K562 (cell line): ENCODE measurements at regions not wholly inside any gene's neighbourhood (a gene's known extent, or its start where the extent isn't known, plus 50 kb on each side); places are given as distances from the start of the nearest gene placed in this dataset.

Experiments
- ATAC-seq: fragments of 200-7000 bp; cut with Tn5 transposase; 3 replicates; pipeline ENCODE4 v1.9.1; 2020; ENCODE audit warnings: moderate library complexity
- BruUV-seq: library from RNA; stranded (reverse); fragments of 400-500 nt; replicated peaks from 2 replicates; lab custom pipeline; 2021; lab: Mats Ljungman, UMichigan
- CTCF ChIA-PET: fragments of 300-600 bp; formaldehyde crosslinking; extraction: SDS; loops from one replicate; lab custom pipeline; 2021; ENCODE audit warnings: low intra/inter-chr PET ratio; lab: Yijun Ruan, JAX
- POLR2A ChIA-PET: fragments of 300-600, 350-650 bp; sonication (Branson Sonifier 250); formaldehyde crosslinking; extraction: SDS; loops from one replicate; lab custom pipeline; 2021; ENCODE audit warnings: antibody characterized with exemption, inconsistent platforms; lab: Yijun Ruan, JAX
- DNase-seq, 4 experiments: peaks; one replicate each; pipeline versions ENCODE4 v3.0.0 to v3.0.0-alpha.2; 2011 to 2018; ENCODE audit warnings: low spot score in 3 of 4, mixed read lengths in 3 of 4; ENCODE audit errors: extremely low read depth in 1 of 4
- FAIRE-seq: peaks from 2 replicates; lab custom pipeline; 2011; peaks lifted over from hg19 to GRCh38; lab: Jason Lieb, UNC
- H2AFZ ChIP-seq: 2 replicates; pipeline ENCODE4 v1.6.0; 2011; ENCODE audit warnings: low read depth, low read length, control low read depth, inconsistent platforms
- H3K27ac ChIP-seq: fragments of 200-600 bp; 3 replicates; pipeline ENCODE4 v1.8.0; 2011; ENCODE audit warnings: low read depth, mild to moderate bottlenecking, control low read depth, inconsistent platforms, low read length, moderate library complexity, mixed read lengths; ENCODE audit errors: extremely low read depth
- H3K27me3 ChIP-seq, 2 experiments: fragments of 300-600 bp in 1 of 2; 2 replicates in 1 of 2; 3 replicates in 1 of 2; pipeline versions ENCODE4 v1.6.0 to v1.8.0; 2011; ENCODE audit warnings: inconsistent platforms in 2 of 2, low read length in 2 of 2, mild to moderate bottlenecking in 1 of 2, mixed read lengths in 1 of 2, moderate library complexity in 1 of 2; ENCODE audit not compliant: control insufficient read depth in 2 of 2, insufficient read depth in 2 of 2
- H3K36me3 ChIP-seq: fragments of 300-600 bp; 3 replicates; pipeline ENCODE4 v1.8.0; 2011; ENCODE audit warnings: mild to moderate bottlenecking, low read length, inconsistent platforms; ENCODE audit not compliant: control insufficient read depth, insufficient read depth
- H3K4me1 ChIP-seq, 2 experiments: fragments of 200-600 bp in 1 of 2; replicated peaks in 1 of 2; 2 replicates in 1 of 2; 3 replicates in 1 of 2; pipeline versions ENCODE4 v1.5.1 to v1.8.0; 2011; ENCODE audit warnings: inconsistent platforms in 2 of 2, low read length in 2 of 2, mild to moderate bottlenecking in 1 of 2, mixed read lengths in 1 of 2, moderate library complexity in 1 of 2; ENCODE audit not compliant: control insufficient read depth in 2 of 2, insufficient read depth in 2 of 2
- H3K4me2 ChIP-seq: 2 replicates; pipeline ENCODE4 v1.6.1; 2011; ENCODE audit warnings: low read length, control low read depth, inconsistent platforms, mixed read lengths; ENCODE audit not compliant: insufficient read depth
- H3K4me3 ChIP-seq: fragments of 200-600 bp; sonication (generic), shearing (Covaris generic); 2 replicates; pipeline ENCODE4 v1.5.1; 2016; ENCODE audit warnings: control low read depth, inconsistent platforms
- H3K79me2 ChIP-seq: fragments of 200-600 bp; 3 replicates; pipeline ENCODE4 v1.8.0; 2011; ENCODE audit warnings: low read length, inconsistent platforms; ENCODE audit not compliant: control insufficient read depth, insufficient read depth
- H3K9ac ChIP-seq, 2 experiments: 2 replicates each; pipeline versions ENCODE4 v1.6.0 to v1.6.1; 2011; ENCODE audit warnings: low read depth in 2 of 2, low read length in 2 of 2, control low read depth in 1 of 2, inconsistent platforms in 1 of 2, mild to moderate bottlenecking in 1 of 2, mixed read lengths in 1 of 2; ENCODE audit not compliant: insufficient read depth in 1 of 2
- H3K9me1 ChIP-seq: one replicate; pipeline ENCODE4 v1.6.0; 2011; ENCODE audit warnings: inconsistent platforms, mild to moderate bottlenecking, low read length, moderate library complexity; ENCODE audit not compliant: control insufficient read depth, insufficient read depth
- H3K9me3 ChIP-seq: replicated peaks from 2 replicates; pipeline ENCODE4 v1.5.1; 2011; ENCODE audit warnings: low read depth, low read length, inconsistent platforms; ENCODE audit not compliant: control insufficient read depth, insufficient read depth
- H4K20me1 ChIP-seq: replicated peaks from 2 replicates; pipeline ENCODE4 v1.6.1; 2011; ENCODE audit warnings: low read length, inconsistent platforms, mixed read lengths; ENCODE audit not compliant: control insufficient read depth, insufficient read depth
- CC2D1A ChIP-seq: fragments of 450-650 bp; IDR thresholded peaks from 2 replicates; pipeline ENCODE4 v1.6.1; 2017; ENCODE audit warnings: mild to moderate bottlenecking
- FOXK1 ChIP-seq: sonication (generic); formaldehyde crosslinking; IDR thresholded peaks from 2 replicates; pipeline ENCODE4 v1.8.0; 2022; ENCODE audit warnings: missing genetic modification reagents, mild to moderate bottlenecking, borderline replicate concordance
- ILK ChIP-seq: fragments of 450-650 bp; IDR thresholded peaks from 2 replicates; pipeline ENCODE4 v1.6.1; 2016; ENCODE audit warnings: missing genetic modification characterization, low read depth, mild to moderate bottlenecking, missing compliant biosample characterization, moderate library complexity, borderline replicate concordance
- KDM2B ChIP-seq: fragments of 250-450 bp; sonication (Bioruptor Pico); IDR thresholded peaks from 2 replicates; pipeline ENCODE4 v1.8.0; 2021; ENCODE audit warnings: mild to moderate bottlenecking, moderate library complexity
- POLR2H ChIP-seq: IDR thresholded peaks from 2 replicates; pipeline ENCODE4 v1.6.1; 2016; ENCODE audit warnings: missing genetic modification characterization, low read depth, mild to moderate bottlenecking, control low read depth, missing compliant biosample characterization, moderate library complexity
- RBM14 ChIP-seq: fragments of 200-400 bp; formaldehyde crosslinking; IDR thresholded peaks from 2 replicates; pipeline ENCODE4 v1.6.1; 2018; ENCODE audit warnings: low read depth, mild to moderate bottlenecking, low read length, moderate library complexity, borderline replicate concordance; ENCODE audit not compliant: insufficient read depth
- SIN3B ChIP-seq: fragments of 450-650 bp; IDR thresholded peaks from 2 replicates; pipeline ENCODE4 v1.6.1; 2017; ENCODE audit warnings: low read depth, mild to moderate bottlenecking, moderate library complexity
- SP1 ChIP-seq: sonication (generic); formaldehyde crosslinking; IDR thresholded peaks from 2 replicates; pipeline ENCODE4 v1.8.1; 2022; ENCODE audit warnings: mild to moderate bottlenecking, missing genetic modification reagents
- ZNF121 ChIP-seq: sonication (generic); formaldehyde crosslinking; conservative IDR thresholded peaks from 2 replicates; pipeline ENCODE4 v1.8.0; 2022; ENCODE audit warnings: missing genetic modification reagents
- ZNF217 ChIP-seq: sonication (generic); formaldehyde crosslinking; IDR thresholded peaks from 2 replicates; pipeline ENCODE4 v1.8.0; 2022; ENCODE audit warnings: mild to moderate bottlenecking, missing genetic modification reagents
- ZNF57 ChIP-seq: fragments of 450-650 bp; formaldehyde crosslinking; IDR thresholded peaks from 2 replicates; pipeline ENCODE4 v1.4.0; 2020; ENCODE audit warnings: mild to moderate bottlenecking, moderate library complexity
- WGBS: fragments of 100-300 bp; shearing (Covaris generic); methylation state at CpG from one replicate; pipeline ENCODE4 v1.1.6; 2016; ENCODE audit warnings: low coverage, mixed read lengths; ENCODE audit not compliant: insufficient coverage; ENCODE audit errors: missing lambda C conversion rate; 5-methylcytosine and 5-hydroxymethylcytosine counted together
- in situ Hi-C: fragments of 300-500 bp; cut with MboI; formaldehyde crosslinking; loops from 4 replicates; pipeline ENCODE4 v1.15.0; 2018; ENCODE audit warnings: inconsistent platforms, mixed read lengths
- intact Hi-C: fragments of 100-400 bp; cut with micrococcal nuclease; formaldehyde crosslinking; loops from 2 replicates; pipeline ENCODE4 v1.14.2; 2022

GRCh38 chr3:98963546-98963945 lies 62.1 kb upstream of the DCBLD2 start:
- Histone ChIP-seq H3K9me3 (no peaks in the 10 kb centered on the region), H2AFZ (no peak overlapping the region), H3K79me2 (no peaks in the 10 kb centered on the region), H4K20me1 (no peaks in the 10 kb centered on the region), H3K9me1 (no peaks in the 10 kb centered on the region), H3K4me1 (no peaks in the 10 kb centered on the region), H3K4me2 (no peak overlapping the region), H3K27me3 (no peaks in the 10 kb centered on the region), H3K9ac (no peak overlapping the region), H3K4me3 (no peak overlapping the region), H3K36me3 (no peaks in the 10 kb centered on the region), H3K27ac (no peak overlapping the region)
- ChIA-PET CTCF (no interaction called here), POLR2A (no interaction called here)
- FAIRE-seq: no peak
- intact Hi-C loops: no loop called here
- no peak for ATAC-seq
- BruUV-seq: no TSS peak
- 12% methylated on average over 2 of the region's 2 CpGs for WGBS
- no peak for TF ChIP-seq KDM2B (CRISPR knock-in tag)
- no peak for TF ChIP-seq FOXK1 (CRISPR knock-in tag)
- no peak for TF ChIP-seq RBM14
- TF ChIP-seq POLR2H (tag): no peak
- no peak for TF ChIP-seq SP1 (CRISPR knock-in tag)
- TF ChIP-seq ZNF121 (CRISPR knock-in tag): no peak
- TF ChIP-seq ZNF217: no peak
- no peak for TF ChIP-seq ZNF57
- TF ChIP-seq ILK (tag): no peak
- TF ChIP-seq CC2D1A: no peak
- no peak for TF ChIP-seq SIN3B
- in situ Hi-C loops: no loop called here
- DNase-seq: no peak
